GM19463 (cell line): ENCODE measurements at regions not wholly inside any gene's neighbourhood (a gene's known extent, or its start where the extent isn't known, plus 50 kb on each side); places are given as distances from the start of the nearest gene placed in this dataset.
"Not testable (repeated sequence)": the region's sequence is repeated elsewhere in the genome, so short reads cannot be mapped to it uniquely, and the experiment has no call there.

ENCODE experiments used
- ATAC-seq: cut with Tn5 transposase; IDR thresholded peaks from one replicate; pipeline ENCODE4 v1.9.1; 2021; ENCODE audit warnings: mild to moderate bottlenecking, moderate library complexity; ENCODE audit not compliant: unreplicated experiment

- ATAC-seq, result no peak
These were observed 338.0 kb downstream of the TEX29 start for GRCh38 chr13:111658145-111659100.

- no peak for ATAC-seq
These were observed 338.9 kb downstream of the TEX29 start for GRCh38 chr13:111659219-111659775.

GRCh38 chr13:111659842-111660241 lies 339.4 kb downstream of the TEX29 start:
- ATAC-seq, result no peak

GRCh38 chr13:111661052-111661451 lies 340.6 kb downstream of the TEX29 start:
- no peak for ATAC-seq

- no peak for ATAC-seq
These were observed 341.3 kb downstream of the TEX29 start for GRCh38 chr13:111661776-111662175.

GRCh38 chr13:111662451-111662850 lies 342.0 kb downstream of the TEX29 start:
- no peak for ATAC-seq

- ATAC-seq, result no peak
These were observed 342.5 kb downstream of the TEX29 start for GRCh38 chr13:111662895-111663294.

- ATAC-seq, result no peak
These were observed 343.1 kb downstream of the TEX29 start for GRCh38 chr13:111663505-111663904.

- no peak for ATAC-seq
These were observed 343.5 kb downstream of the TEX29 start for GRCh38 chr13:111663953-111664421.

- no peak for ATAC-seq
These were observed 344.3 kb downstream of the TEX29 start for GRCh38 chr13:111664696-111665095.

GRCh38 chr13:111665691-111666095 lies 345.3 kb downstream of the TEX29 start:
- no peak for ATAC-seq

- ATAC-seq, result no peak
These were observed 345.8 kb downstream of the TEX29 start for GRCh38 chr13:111666164-111666776.

- ATAC-seq, result no peak
These were observed 347.3 kb downstream of the TEX29 start for GRCh38 chr13:111667757-111668156.

GRCh38 chr13:111668451-111668850 lies 348.0 kb downstream of the TEX29 start:
- ATAC-seq, result no peak

- ATAC-seq, result not testable (repeated sequence)
These were observed 351.8 kb downstream of the TEX29 start for GRCh38 chr13:111672198-111672597.

- not testable (repeated sequence) for ATAC-seq
These were observed 357.9 kb downstream of the TEX29 start for GRCh38 chr13:111678120-111678882.

GRCh38 chr13:111679645-111680044 lies 359.2 kb downstream of the TEX29 start:
- ATAC-seq, result not testable (repeated sequence)

- not testable (repeated sequence) for ATAC-seq
These were observed 359.7 kb downstream of the TEX29 start for GRCh38 chr13:111680100-111680499.

- peak; percentile 51 for ATAC-seq
These were observed 371.6 kb downstream of the TEX29 start for GRCh38 chr13:111692028-111692427.

- not testable (repeated sequence) for ATAC-seq
These were observed 370.8 kb upstream of the SOX1 start for GRCh38 chr13:111696121-111696520.

GRCh38 chr13:111702059-111702458 lies 364.9 kb upstream of the SOX1 start:
- not testable (repeated sequence) for ATAC-seq
